ENCODE measurements at regions not wholly inside any gene's neighbourhood (a gene's known extent, or its start where the extent isn't known, plus 50 kb on each side); places are given as distances from the start of the nearest gene placed in this dataset.

DNA sequence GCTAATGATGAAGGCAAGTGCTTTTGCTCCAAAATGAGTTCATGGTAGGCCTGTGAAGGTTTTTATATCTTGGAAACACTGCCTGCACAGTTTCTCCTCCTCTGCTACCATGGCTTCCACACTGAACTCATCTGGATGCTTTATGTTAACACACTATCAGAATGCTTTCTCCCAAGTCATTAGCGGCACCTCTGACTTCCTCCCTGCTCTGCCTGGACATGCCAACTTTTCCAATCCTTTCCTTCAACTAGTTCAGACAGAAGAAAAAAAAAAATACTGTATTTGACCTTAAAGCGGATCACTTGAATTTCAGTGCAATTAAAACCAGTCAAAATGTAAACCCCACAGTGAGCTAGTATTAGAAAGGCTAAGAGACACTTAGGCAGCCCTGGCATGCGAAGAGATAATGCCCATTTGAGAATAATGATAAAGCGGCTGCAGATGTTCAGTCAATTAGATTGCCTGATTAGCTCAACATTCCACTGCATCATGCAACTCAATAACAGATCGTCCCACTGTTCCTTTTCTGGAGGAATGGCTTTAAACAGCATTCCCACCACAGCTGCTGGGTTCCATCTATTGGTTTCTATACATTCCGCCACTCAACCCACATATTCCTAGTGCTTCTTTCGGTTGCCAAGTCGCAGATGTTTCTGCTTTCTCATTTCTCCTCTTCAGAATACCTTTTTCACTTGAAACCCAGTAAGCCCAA is 51.7 kb downstream of the CNTN3 start:
- TF ChIP-seq, protein P1, sequence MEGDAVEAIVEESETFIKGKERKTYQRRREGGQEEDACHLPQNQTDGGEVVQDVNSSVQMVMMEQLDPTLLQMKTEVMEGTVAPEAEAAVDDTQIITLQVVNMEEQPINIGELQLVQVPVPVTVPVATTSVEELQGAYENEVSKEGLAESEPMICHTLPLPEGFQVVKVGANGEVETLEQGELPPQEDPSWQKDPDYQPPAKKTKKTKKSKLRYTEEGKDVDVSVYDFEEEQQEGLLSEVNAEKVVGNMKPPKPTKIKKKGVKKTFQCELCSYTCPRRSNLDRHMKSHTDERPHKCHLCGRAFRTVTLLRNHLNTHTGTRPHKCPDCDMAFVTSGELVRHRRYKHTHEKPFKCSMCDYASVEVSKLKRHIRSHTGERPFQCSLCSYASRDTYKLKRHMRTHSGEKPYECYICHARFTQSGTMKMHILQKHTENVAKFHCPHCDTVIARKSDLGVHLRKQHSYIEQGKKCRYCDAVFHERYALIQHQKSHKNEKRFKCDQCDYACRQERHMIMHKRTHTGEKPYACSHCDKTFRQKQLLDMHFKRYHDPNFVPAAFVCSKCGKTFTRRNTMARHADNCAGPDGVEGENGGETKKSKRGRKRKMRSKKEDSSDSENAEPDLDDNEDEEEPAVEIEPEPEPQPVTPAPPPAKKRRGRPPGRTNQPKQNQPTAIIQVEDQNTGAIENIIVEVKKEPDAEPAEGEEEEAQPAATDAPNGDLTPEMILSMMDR (IDR thresholded peaks at IDR 0.05) = no peak
- no peak for TF ChIP-seq POLR2A (IDR thresholded peaks at IDR 0.05)

All from upper lobe of left lung (tissue), 4 donors.